Limb (tissue), 2 donors: ENCODE measurements at regions not wholly inside any gene's neighbourhood (a gene's known extent, or its start where the extent isn't known, plus 50 kb on each side); places are given as distances from the start of the nearest gene placed in this dataset.
"Not testable (repeated sequence)": the region's sequence is repeated elsewhere in the genome, so short reads cannot be mapped to it uniquely, and the experiment has no call there.

Experiments used
- DNase-seq, 2 donors: peaks; one replicate each; pipeline ENCODE4 v3.0.0-alpha.2; 2016; ENCODE audit errors: extremely low spot score in 2 of 2

- no peak for DNase-seq
Measured at GRCh38 chr1:222073307-222073995, 331.6 kb upstream of the DUSP10 start.

- DNase-seq = no peak
Measured at GRCh38 chr1:222071387-222071786, 329.5 kb upstream of the DUSP10 start.

- DNase-seq = no peak
Measured at GRCh38 chr1:222068937-222069336, 327.0 kb upstream of the DUSP10 start.

DNA sequence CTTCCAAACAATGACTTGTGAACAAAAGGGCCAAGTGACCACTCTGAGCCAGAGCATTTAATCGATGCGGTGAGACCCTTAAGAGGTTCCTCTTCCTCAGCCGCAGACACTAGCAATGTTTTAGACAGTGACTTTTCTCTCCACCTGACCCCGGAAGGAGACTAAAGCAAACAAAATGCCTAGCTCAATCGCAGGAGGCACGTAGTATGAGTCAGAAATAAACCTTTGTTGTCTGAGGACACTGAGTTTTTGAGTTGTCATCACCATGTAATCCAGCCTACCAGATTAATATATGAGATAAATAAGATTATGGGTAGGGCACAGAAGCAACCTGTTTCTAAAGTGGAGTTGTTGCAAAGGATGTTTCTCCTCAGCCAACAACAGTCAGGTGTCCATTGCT is 326.2 kb upstream of the DUSP10 start:
- DNase-seq = no peak

DNA sequence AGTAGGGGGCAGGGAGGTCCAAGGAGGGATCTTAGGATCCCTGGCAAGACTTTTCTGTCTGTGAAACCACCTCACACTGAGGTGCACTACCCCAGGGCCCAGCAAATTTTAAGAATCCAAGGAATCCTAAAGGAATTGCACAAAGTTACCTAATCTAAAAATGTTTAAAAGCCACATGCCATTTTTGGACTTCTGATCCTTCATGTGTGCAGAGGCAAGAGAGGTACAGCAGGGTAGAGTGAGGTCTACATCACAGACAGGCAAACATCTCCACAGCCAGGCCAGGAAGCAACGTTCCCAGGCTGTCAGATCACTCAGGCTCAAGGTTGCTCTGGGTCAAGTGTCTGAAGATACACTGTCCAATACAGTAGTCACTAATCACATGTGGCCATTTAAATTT is 324.6 kb upstream of the DUSP10 start:
- DNase-seq = no peak

- DNase-seq = no peak
Measured at GRCh38 chr1:222065234-222065633, 323.3 kb upstream of the DUSP10 start.

- no peak for DNase-seq
Measured at GRCh38 chr1:222064388-222065211, 322.7 kb upstream of the DUSP10 start.

GRCh38 chr1:222062640-222063039 is 320.8 kb upstream of the DUSP10 start:
- no peak for DNase-seq

GRCh38 chr1:222061711-222062359 is 319.9 kb upstream of the DUSP10 start:
- DNase-seq = no peak

- no peak for DNase-seq
Measured at GRCh38 chr1:222060210-222060916, 318.5 kb upstream of the DUSP10 start.

GRCh38 chr1:222058249-222058648 is 316.4 kb upstream of the DUSP10 start:
- DNase-seq = no peak

GRCh38 chr1:222057162-222057561 is 315.3 kb upstream of the DUSP10 start:
- DNase-seq = no peak

DNA sequence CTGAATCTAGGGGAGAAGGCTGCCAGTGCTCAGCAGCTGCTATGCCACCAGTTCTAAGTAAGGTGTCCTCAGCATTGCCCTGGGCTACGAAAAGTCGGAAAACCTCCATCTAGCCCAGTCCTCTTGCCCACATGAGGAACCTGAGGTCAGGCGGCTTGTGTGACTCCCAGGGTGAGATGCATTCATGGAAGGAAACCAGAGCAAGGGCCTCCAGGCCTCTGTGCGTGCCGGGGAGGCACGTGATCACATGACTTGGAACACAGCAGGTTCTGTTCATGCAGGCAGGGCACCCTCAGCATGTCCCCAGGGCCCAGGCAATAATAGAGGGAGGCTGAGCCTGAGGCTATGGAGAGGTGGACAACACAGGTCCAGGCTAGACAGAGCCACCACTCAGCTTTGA is 312.5 kb upstream of the DUSP10 start:
- DNase-seq = no peak

DNA sequence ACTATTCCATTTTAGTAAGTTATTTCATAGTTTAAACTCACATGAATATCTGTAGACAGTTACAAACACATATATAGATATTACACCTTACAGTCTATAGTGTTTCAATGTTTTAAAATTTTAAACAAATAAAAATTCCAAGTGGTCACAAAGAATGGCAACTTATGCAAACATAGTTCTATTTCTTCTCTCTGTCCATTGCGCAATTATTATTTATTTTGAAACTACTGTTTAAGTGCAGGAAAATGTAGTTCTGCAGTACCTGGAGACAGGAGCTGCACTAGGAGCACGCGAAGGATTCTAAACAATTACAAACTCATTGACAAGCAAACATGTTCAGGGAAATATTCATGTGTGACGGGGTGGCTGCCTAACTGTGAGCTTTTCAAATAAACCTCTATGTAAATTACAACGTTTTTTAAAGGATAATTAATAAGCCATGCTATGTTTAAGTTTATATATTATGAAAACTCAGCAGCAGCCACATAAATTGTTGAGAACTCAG is 312.0 kb upstream of the DUSP10 start:
- DNase-seq = no peak

DNA sequence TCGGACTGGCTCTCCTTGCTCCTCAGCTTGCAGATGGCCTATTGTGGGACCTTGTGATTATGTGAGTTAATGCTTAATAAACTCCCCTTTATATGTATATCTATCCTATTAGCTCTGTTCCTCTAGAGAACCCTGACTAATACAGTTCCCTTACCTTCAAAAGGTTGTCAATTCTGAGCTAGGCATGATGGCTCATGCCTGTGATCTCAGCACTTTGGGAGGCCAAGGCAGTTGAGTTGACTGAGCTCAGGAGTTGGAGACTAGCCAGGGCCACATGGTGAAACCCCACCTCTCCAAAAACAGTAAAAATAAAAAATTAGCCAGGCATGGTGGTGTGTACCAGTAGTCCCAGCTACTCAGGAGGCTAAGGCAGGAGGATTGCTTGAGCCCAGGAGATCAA is 309.4 kb upstream of the DUSP10 start:
- not testable (repeated sequence) for DNase-seq

DNA sequence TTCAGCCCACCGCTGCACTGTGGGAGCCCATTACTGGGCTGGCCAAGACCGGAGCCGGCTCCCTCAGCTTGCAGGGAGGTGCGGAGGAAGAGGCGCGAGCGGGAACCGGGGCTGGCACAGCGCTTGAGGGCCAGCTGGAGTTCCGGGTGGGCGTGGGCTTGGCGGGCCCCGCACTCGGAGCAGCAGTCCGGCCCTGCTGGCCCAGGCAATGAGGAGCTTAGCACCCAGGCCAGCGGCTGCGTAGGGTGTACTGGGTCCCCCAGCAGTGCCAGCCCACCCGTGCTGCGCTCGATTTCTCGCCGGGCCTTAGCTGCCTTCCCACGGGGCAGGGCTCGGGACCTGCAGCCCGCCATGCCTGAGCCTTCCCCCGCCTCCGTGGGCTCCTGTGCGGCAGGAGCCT is 307.8 kb upstream of the DUSP10 start:
- not testable (repeated sequence) for DNase-seq

DNA sequence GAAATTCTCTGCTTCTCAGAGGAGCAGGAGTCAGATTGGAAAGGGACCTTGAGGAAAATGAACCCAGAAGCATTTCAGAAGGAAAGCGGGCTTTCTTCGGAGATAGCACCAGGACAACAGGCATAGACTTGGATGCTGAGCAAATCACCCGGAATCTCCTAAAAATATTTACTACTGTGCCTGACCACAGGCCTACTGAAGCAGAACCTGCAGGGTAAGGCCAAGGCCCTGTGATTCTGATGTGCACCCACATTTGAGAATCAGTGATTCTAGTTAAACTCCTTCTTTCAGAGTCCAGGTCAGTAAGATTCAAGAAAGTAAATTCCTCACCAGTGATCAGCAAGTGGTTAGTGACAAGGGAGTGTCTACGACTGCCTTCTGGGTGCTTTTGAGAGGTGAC is 307.3 kb upstream of the DUSP10 start:
- DNase-seq = no peak

- no peak for DNase-seq
Measured at GRCh38 chr1:222048094-222048595, 306.3 kb upstream of the DUSP10 start.

- DNase-seq = no peak
Measured at GRCh38 chr1:222047366-222047765, 305.5 kb upstream of the DUSP10 start.

DNA sequence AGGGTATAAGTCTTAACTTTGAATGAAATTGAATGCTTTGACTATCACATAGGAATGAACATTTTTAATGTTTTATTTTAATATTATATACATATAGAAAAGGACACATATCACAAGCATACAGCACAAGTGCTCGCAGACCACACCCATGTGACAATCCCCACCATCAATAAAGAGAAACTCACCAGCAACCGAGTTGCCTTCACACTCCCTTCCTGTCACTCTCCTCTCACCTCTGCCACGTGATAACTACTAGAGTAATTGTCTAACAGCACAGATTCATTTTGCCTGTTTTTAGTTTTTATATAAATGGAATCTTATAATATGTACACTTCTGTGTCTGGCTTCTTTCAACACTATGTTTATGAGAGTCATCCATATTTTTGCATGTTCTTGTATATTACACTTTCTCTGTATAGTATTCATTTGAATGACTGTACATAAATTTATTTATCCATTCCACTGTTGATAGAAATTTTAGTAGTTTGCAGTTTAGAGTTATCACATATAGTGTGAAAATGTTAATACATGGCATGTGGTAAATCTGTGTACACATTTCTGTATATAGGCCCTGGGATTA is 304.9 kb upstream of the DUSP10 start:
- no peak for DNase-seq

- no peak for DNase-seq
Measured at GRCh38 chr1:222045786-222046185, 303.9 kb upstream of the DUSP10 start.
